HUES6 (cell line): ENCODE measurements at regions not wholly inside any gene's neighbourhood (a gene's known extent, or its start where the extent isn't known, plus 50 kb on each side); places are given as distances from the start of the nearest gene placed in this dataset.

ENCODE experiments used
- H3K27ac ChIP-seq: 2 replicates; pipeline ENCODE4 v1.7.0; 2013; ENCODE audit warnings: low read depth, mild to moderate bottlenecking, low read length, inconsistent platforms
- H3K27me3 ChIP-seq: 2 replicates; pipeline ENCODE4 v1.6.1; 2013; ENCODE audit warnings: low read length; ENCODE audit not compliant: control insufficient read depth, insufficient read depth
- H3K36me3 ChIP-seq: 2 replicates; pipeline ENCODE4 v1.6.1; 2013; ENCODE audit warnings: low read length; ENCODE audit not compliant: control insufficient read depth, insufficient read depth
- H3K4me1 ChIP-seq: 2 replicates; pipeline ENCODE4 v1.6.1; 2013; ENCODE audit warnings: low read length; ENCODE audit not compliant: control insufficient read depth, insufficient read depth
- H3K4me3 ChIP-seq: 2 replicates; pipeline ENCODE4 v1.5.1; 2013; ENCODE audit warnings: low read depth, low read length
- H3K9ac ChIP-seq: one replicate; pipeline ENCODE4 v1.6.1; 2013; ENCODE audit warnings: mild to moderate bottlenecking, low read length
- H3K9me3 ChIP-seq: 2 replicates; pipeline ENCODE4 v1.6.1; 2013; ENCODE audit warnings: low read depth, low read length; ENCODE audit not compliant: control insufficient read depth, insufficient read depth

- Histone ChIP-seq H3K9me3 (no peaks in the 10 kb centered on the region), H3K4me3 (no peak overlapping the region), H3K4me1 (peaks cover 15% of the 10 kb centered on the region), H3K36me3 (no peaks in the 10 kb centered on the region), H3K9ac (no peak overlapping the region), H3K27ac (no peak overlapping the region), H3K27me3 (no peaks in the 10 kb centered on the region)
Measured at GRCh38 chr3:159817571-159817970, 171.1 kb upstream of the IL12A start.

GRCh38 chr3:159818399-159818798 lies 170.2 kb upstream of the IL12A start:
- peaks cover 15% of the 10 kb centered on the region for H3K4me1 ChIP-seq
- no peaks in the 10 kb centered on the region for H3K9me3 ChIP-seq
- no peaks in the 10 kb centered on the region for H3K27me3 ChIP-seq
- no peak overlapping the region for H3K9ac ChIP-seq
- no peak overlapping the region for H3K4me3 ChIP-seq
- H3K36me3 ChIP-seq = no peaks in the 10 kb centered on the region
- no peak overlapping the region for H3K27ac ChIP-seq

- no peak overlapping the region for H3K27ac ChIP-seq
- no peak overlapping the region for H3K4me3 ChIP-seq
- no peaks in the 10 kb centered on the region for H3K9me3 ChIP-seq
- no peak overlapping the region for H3K9ac ChIP-seq
- H3K27me3 ChIP-seq = no peaks in the 10 kb centered on the region
- peaks cover 12% of the 10 kb centered on the region for H3K4me1 ChIP-seq
- no peaks in the 10 kb centered on the region for H3K36me3 ChIP-seq
Measured at GRCh38 chr3:159818997-159819500, 169.6 kb upstream of the IL12A start.

- Histone ChIP-seq H3K27ac (no peak overlapping the region), H3K4me3 (no peak overlapping the region), H3K4me1 (peaks cover 7% of the 10 kb centered on the region; the same call in 1 of the 2 replicates), H3K27me3 (no peaks in the 10 kb centered on the region), H3K9me3 (no peaks in the 10 kb centered on the region), H3K9ac (no peak overlapping the region), H3K36me3 (no peaks in the 10 kb centered on the region)
Measured at GRCh38 chr3:159819676-159820075, 169.0 kb upstream of the IL12A start.

- H3K27me3 ChIP-seq = no peaks in the 10 kb centered on the region
- H3K4me1 ChIP-seq = peaks cover 4% of the 10 kb centered on the region; the same call in 1 of the 2 replicates
- no peak overlapping the region for H3K27ac ChIP-seq
- no peaks in the 10 kb centered on the region for H3K36me3 ChIP-seq
- no peak overlapping the region for H3K4me3 ChIP-seq
- H3K9ac ChIP-seq = no peak overlapping the region
- H3K9me3 ChIP-seq = no peaks in the 10 kb centered on the region
Measured at GRCh38 chr3:159821110-159821509, 167.5 kb upstream of the IL12A start.

- Histone ChIP-seq H3K27me3 (no peaks in the 10 kb centered on the region), H3K4me1 (peaks cover 4% of the 10 kb centered on the region; the same call in 1 of the 2 replicates), H3K9ac (no peak overlapping the region), H3K27ac (no peak overlapping the region), H3K36me3 (no peaks in the 10 kb centered on the region), H3K9me3 (no peaks in the 10 kb centered on the region), H3K4me3 (no peak overlapping the region)
Measured at GRCh38 chr3:159821736-159822135, 166.9 kb upstream of the IL12A start.

- Histone ChIP-seq H3K27ac (no peak overlapping the region), H3K4me1 (no peaks in the 10 kb centered on the region), H3K9ac (no peak overlapping the region), H3K36me3 (no peaks in the 10 kb centered on the region), H3K27me3 (no peaks in the 10 kb centered on the region), H3K4me3 (no peak overlapping the region), H3K9me3 (no peaks in the 10 kb centered on the region)
Measured at GRCh38 chr3:159823780-159824179, 164.9 kb upstream of the IL12A start.

GRCh38 chr3:159824333-159824732 lies 164.3 kb upstream of the IL12A start:
- Histone ChIP-seq H3K9me3 (no peaks in the 10 kb centered on the region), H3K4me3 (no peak overlapping the region), H3K27me3 (no peaks in the 10 kb centered on the region), H3K27ac (no peak overlapping the region), H3K36me3 (no peaks in the 10 kb centered on the region), H3K4me1 (no peaks in the 10 kb centered on the region), H3K9ac (no peak overlapping the region)

GRCh38 chr3:159825216-159825854 lies 163.3 kb upstream of the IL12A start:
- Histone ChIP-seq H3K27ac (no peak overlapping the region), H3K9ac (no peak overlapping the region), H3K4me3 (no peak overlapping the region), H3K36me3 (no peaks in the 10 kb centered on the region), H3K27me3 (no peaks in the 10 kb centered on the region), H3K9me3 (no peaks in the 10 kb centered on the region), H3K4me1 (no peaks in the 10 kb centered on the region)

- no peaks in the 10 kb centered on the region for H3K27me3 ChIP-seq
- H3K4me1 ChIP-seq = no peaks in the 10 kb centered on the region
- no peaks in the 10 kb centered on the region for H3K36me3 ChIP-seq
- H3K9me3 ChIP-seq = no peaks in the 10 kb centered on the region
- H3K9ac ChIP-seq = no peak overlapping the region
- H3K4me3 ChIP-seq = no peak overlapping the region
- H3K27ac ChIP-seq = no peak overlapping the region
Measured at GRCh38 chr3:159828542-159828943, 160.1 kb upstream of the IL12A start.

GRCh38 chr3:159829056-159829455 lies 159.6 kb upstream of the IL12A start:
- Histone ChIP-seq H3K9me3 (no peaks in the 10 kb centered on the region), H3K9ac (no peak overlapping the region), H3K4me1 (no peaks in the 10 kb centered on the region), H3K36me3 (no peaks in the 10 kb centered on the region), H3K27me3 (no peaks in the 10 kb centered on the region), H3K27ac (no peak overlapping the region), H3K4me3 (no peak overlapping the region)
